ENCODE measurements at regions not wholly inside any gene's neighbourhood (a gene's known extent, or its start where the extent isn't known, plus 50 kb on each side); places are given as distances from the start of the nearest gene placed in this dataset.
A peak's percentile ranks its signal among the peaks of the same experiment; 100 is the strongest.
"Not testable (repeated sequence)": the region's sequence is repeated elsewhere in the genome, so short reads cannot be mapped to it uniquely, and the experiment has no call there.

DNA sequence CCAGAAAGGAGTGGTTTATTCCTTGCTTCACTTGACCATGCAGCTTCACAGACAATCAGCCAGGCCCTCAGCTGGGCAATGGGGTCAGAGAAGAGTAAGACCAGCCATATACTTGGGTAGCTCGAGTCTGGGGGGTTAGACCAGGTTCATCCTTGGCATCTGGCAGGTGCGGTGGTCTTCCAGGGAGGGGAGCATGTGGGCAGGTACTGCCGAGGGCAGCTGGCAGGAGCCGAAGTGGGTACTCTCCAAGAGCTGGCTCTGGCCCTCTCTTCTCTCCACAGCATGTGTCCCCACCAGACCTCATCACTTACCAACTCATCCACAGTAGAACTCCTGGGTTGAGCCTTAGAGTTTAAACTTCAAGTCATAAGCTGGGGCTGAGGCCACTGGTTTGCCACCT, 156.8 kb downstream of the FOXD2 start:
- Histone ChIP-seq H3K4me1 (peaks cover 8% of the 10 kb centered on the region), H3K9me3 (no peaks in the 10 kb centered on the region), H3K27me3 (peaks cover 42% of the 10 kb centered on the region), H3K27ac (no peak overlapping the region), H3K36me3 (no peaks in the 10 kb centered on the region), H3K4me3 (no peak overlapping the region)
- WGBS = 84% methylated on average over 2 of the region's 4 CpGs
- TF ChIP-seq, protein P1, sequence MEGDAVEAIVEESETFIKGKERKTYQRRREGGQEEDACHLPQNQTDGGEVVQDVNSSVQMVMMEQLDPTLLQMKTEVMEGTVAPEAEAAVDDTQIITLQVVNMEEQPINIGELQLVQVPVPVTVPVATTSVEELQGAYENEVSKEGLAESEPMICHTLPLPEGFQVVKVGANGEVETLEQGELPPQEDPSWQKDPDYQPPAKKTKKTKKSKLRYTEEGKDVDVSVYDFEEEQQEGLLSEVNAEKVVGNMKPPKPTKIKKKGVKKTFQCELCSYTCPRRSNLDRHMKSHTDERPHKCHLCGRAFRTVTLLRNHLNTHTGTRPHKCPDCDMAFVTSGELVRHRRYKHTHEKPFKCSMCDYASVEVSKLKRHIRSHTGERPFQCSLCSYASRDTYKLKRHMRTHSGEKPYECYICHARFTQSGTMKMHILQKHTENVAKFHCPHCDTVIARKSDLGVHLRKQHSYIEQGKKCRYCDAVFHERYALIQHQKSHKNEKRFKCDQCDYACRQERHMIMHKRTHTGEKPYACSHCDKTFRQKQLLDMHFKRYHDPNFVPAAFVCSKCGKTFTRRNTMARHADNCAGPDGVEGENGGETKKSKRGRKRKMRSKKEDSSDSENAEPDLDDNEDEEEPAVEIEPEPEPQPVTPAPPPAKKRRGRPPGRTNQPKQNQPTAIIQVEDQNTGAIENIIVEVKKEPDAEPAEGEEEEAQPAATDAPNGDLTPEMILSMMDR (IDR thresholded peaks at IDR 0.05) = no peak
- no peak for TF ChIP-seq EP300 (IDR thresholded peaks at IDR 0.05)
- no peak for TF ChIP-seq POLR2AphosphoS5 (IDR thresholded peaks at IDR 0.05)
- TF ChIP-seq POLR2A (IDR thresholded peaks at IDR 0.05) = no peak
- DNase-seq (ENCODE audit: low spot score in 2 of 2) = peak in 1 of 2 donors; percentile 50

DNA sequence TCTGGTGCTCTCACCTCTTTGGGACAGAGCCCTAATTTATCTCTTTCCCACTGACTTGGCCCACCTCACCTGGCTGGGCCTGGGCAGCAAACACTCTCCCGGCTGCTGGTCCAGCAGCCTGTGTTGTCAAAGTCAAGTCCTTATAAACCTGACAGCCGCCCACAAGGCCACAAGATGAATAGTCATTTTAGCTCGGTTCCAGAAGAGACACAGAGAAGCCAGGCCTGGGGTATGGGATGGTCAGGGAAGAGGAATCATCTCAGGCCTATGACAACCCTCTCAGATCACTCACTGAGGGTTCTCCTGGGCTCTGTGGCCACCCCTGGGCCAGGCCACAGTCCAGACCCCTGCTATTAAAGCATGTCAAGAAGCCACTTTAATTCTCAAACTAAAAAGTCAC, 158.5 kb downstream of the FOXD2 start:
- DNase-seq (ENCODE audit: low spot score in 2 of 2) = no peak
- peaks cover 37% of the 10 kb centered on the region for H3K27me3 ChIP-seq
- no peak overlapping the region for H3K4me3 ChIP-seq
- 91% methylated on average over 3 of the region's 3 CpGs for WGBS
- H3K4me1 ChIP-seq = peaks cover 8% of the 10 kb centered on the region
- TF ChIP-seq POLR2A (IDR thresholded peaks at IDR 0.05) (no peak), POLR2AphosphoS5 (IDR thresholded peaks at IDR 0.05) (no peak), EP300 (IDR thresholded peaks at IDR 0.05) (no peak)
- TF ChIP-seq, protein P1 (IDR thresholded peaks at IDR 0.05) = no peak
- H3K27ac ChIP-seq = no peak overlapping the region
- no peaks in the 10 kb centered on the region for H3K9me3 ChIP-seq
- no peaks in the 10 kb centered on the region for H3K36me3 ChIP-seq

- Histone ChIP-seq H3K36me3 (no peaks in the 10 kb centered on the region), H3K27me3 (peaks cover 21% of the 10 kb centered on the region), H3K9me3 (peaks cover 7% of the 10 kb centered on the region), H3K4me3 (no peak overlapping the region), H3K27ac (no peak overlapping the region), H3K4me1 (peaks cover under 1% of the 10 kb centered on the region)
- TF ChIP-seq EP300 (IDR thresholded peaks at IDR 0.05) (no peak), POLR2AphosphoS5 (IDR thresholded peaks at IDR 0.05) (no peak), POLR2A (IDR thresholded peaks at IDR 0.05) (no peak)
- TF ChIP-seq, protein P1 (IDR thresholded peaks at IDR 0.05) = no peak
- peak in 1 of 2 donors; percentile 52 for DNase-seq (ENCODE audit: low spot score in 2 of 2)
- 81% methylated on average over 6 of the region's 8 CpGs for WGBS
Observed at GRCh38 chr1:47598357-47598756, 160.5 kb downstream of the FOXD2 start.

- Histone ChIP-seq H3K27ac (no peak overlapping the region), H3K4me1 (no peaks in the 10 kb centered on the region), H3K27me3 (peaks cover 8% of the 10 kb centered on the region), H3K9me3 (peaks cover 7% of the 10 kb centered on the region), H3K4me3 (no peak overlapping the region), H3K36me3 (no peaks in the 10 kb centered on the region)
- WGBS = 95% methylated on average over 3 of the region's 3 CpGs
- TF ChIP-seq POLR2AphosphoS5 (IDR thresholded peaks at IDR 0.05) (no peak), POLR2A (IDR thresholded peaks at IDR 0.05) (no peak), EP300 (IDR thresholded peaks at IDR 0.05) (no peak)
- TF ChIP-seq, protein P1 (IDR thresholded peaks at IDR 0.05) = no peak
- no peak for DNase-seq (ENCODE audit: low spot score in 2 of 2)
Observed at GRCh38 chr1:47599777-47600176, 161.9 kb downstream of the FOXD2 start.

DNA sequence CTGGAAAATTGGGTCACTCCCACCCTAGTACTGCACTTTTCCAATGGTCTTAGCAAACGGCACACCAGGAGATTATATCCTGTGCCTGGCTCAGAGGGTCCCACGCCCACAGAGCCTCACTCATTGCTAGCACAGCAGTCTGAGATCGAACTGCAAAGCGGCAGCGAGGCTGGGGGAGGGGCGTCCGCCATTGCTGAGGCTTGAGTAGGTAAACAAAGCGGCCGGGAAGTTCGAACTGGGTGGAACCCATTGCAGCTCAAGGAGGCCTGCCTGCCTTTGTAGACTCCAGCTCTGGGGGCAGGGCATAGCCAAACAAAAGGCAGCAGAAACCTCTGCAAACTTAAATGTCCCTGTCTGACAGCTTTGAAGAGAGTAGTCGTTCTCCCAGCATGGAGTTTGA, 164.6 kb downstream of the FOXD2 start:
- 93% methylated on average over 9 of the region's 11 CpGs for WGBS
- DNase-seq (ENCODE audit: low spot score in 2 of 2) = peak in 1 of 2 donors; percentile 57
- H3K9me3 ChIP-seq, H3K4me1 ChIP-seq, H3K36me3 ChIP-seq, H3K4me3 ChIP-seq, H3K27me3 ChIP-seq, H3K27ac ChIP-seq: not testable (repeated sequence)

- DNase-seq (ENCODE audit: low spot score in 2 of 2) = peak in 1 of 2 donors; percentile 23
- H3K36me3 ChIP-seq, H3K9me3 ChIP-seq, H3K27me3 ChIP-seq, H3K4me3 ChIP-seq, H3K27ac ChIP-seq, H3K4me1 ChIP-seq: not testable (repeated sequence)
- WGBS = 91% methylated on average over 1 of the region's 1 CpG
Observed at GRCh38 chr1:47604869-47605268, 167.0 kb downstream of the FOXD2 start.

All from suprapubic skin (tissue), 4 donors.